Activated CD8-positive, alpha-beta T cell treated with anti-CD3 and anti-CD28 coated beads, Interleukin-2, amount 10 ng/mL, durations not matched to agents 7 days and 5 days (primary cell): ENCODE measurements at regions not wholly inside any gene's neighbourhood (a gene's known extent, or its start where the extent isn't known, plus 50 kb on each side); places are given as distances from the start of the nearest gene placed in this dataset.
A peak's percentile ranks its signal among the peaks of the same experiment; 100 is the strongest.

Experiments used
- ATAC-seq: fragments of 150-1000 bp; cut with Tn5 transposase; one replicate; pipeline ENCODE4 v1.10.0; 2021; ENCODE audit warnings: moderate library complexity
- CTCF ChIA-PET: fragments of 350-600 bp; sonication (Branson Sonifier 250); formaldehyde crosslinking; loops from one replicate; lab custom pipeline; 2021; ENCODE audit warnings: antibody characterized with exemption; lab: Charles Lee
- POLR2A ChIA-PET: fragments of 350-600 bp; sonication (Branson Sonifier 250); formaldehyde crosslinking; loops from one replicate; lab custom pipeline; 2021; ENCODE audit warnings: antibody characterized with exemption; lab: Charles Lee
- DNase-seq: peaks from one replicate; pipeline ENCODE4 v3.0.0-alpha.2; 2020
- H3K27ac Mint-ChIP-seq: one replicate; pipeline ENCODE4 v1.8.0; 2021; ENCODE audit warnings: mild to moderate bottlenecking, mixed read lengths
- H3K27me3 Mint-ChIP-seq: one replicate; pipeline ENCODE4 v1.8.0; 2021; ENCODE audit warnings: low read depth, mixed read lengths
- H3K36me3 Mint-ChIP-seq: one replicate; pipeline ENCODE4 v1.8.0; 2021; ENCODE audit warnings: low read depth, mixed read lengths
- H3K4me1 Mint-ChIP-seq: one replicate; pipeline ENCODE4 v1.8.0; 2021; ENCODE audit warnings: low read depth, mixed read lengths
- H3K4me3 Mint-ChIP-seq: one replicate; pipeline ENCODE4 v1.8.0; 2021; ENCODE audit warnings: mild to moderate bottlenecking, mixed read lengths
- H3K9me3 Mint-ChIP-seq: one replicate; pipeline ENCODE4 v1.8.0; 2022; ENCODE audit warnings: mixed read lengths; ENCODE audit not compliant: insufficient read depth

- Mint-ChIP-seq H3K4me3 (no peak overlapping the region), H3K27ac (no peak overlapping the region), H3K4me1 (no peaks in the 10 kb centered on the region), H3K36me3 (no peaks in the 10 kb centered on the region), H3K9me3 (no peaks in the 10 kb centered on the region), H3K27me3 (peaks cover 9% of the 10 kb centered on the region)
- POLR2A ChIA-PET: no interaction called here
- DNase-seq (no peak), ATAC-seq (no peak)
- CTCF ChIA-PET: no interaction called here
Observed at GRCh38 chr5:42035526-42035925, 110.4 kb downstream of the FBXO4 start.

- no peak overlapping the region for H3K27ac Mint-ChIP-seq
- CTCF ChIA-PET: interaction anchor here (1.8 kb wide), 1 partner anchor 21 kb away, joined by 8 read pairs; no protein-coding TSS in a partner anchor
- no peaks in the 10 kb centered on the region for H3K36me3 Mint-ChIP-seq
- H3K9me3 Mint-ChIP-seq: no peaks in the 10 kb centered on the region
- peaks cover 9% of the 10 kb centered on the region for H3K27me3 Mint-ChIP-seq
- POLR2A ChIA-PET: no interaction called here
- ATAC-seq (no peak), DNase-seq (no peak)
- H3K4me1 Mint-ChIP-seq: no peaks in the 10 kb centered on the region
- H3K4me3 Mint-ChIP-seq: no peak overlapping the region
Observed at GRCh38 chr5:42036379-42036778, 111.3 kb downstream of the FBXO4 start.

- ChIA-PET POLR2A (no interaction called here), CTCF (interaction anchor here (1.8 kb wide), 1 partner anchor 20 kb away, joined by 8 read pairs; no protein-coding TSS in a partner anchor)
- Mint-ChIP-seq H3K4me3 (no peak overlapping the region), H3K9me3 (no peaks in the 10 kb centered on the region), H3K27me3 (peaks cover 9% of the 10 kb centered on the region), H3K27ac (no peak overlapping the region), H3K36me3 (no peaks in the 10 kb centered on the region), H3K4me1 (no peaks in the 10 kb centered on the region)
- ATAC-seq (no peak), DNase-seq (no peak)
Observed at GRCh38 chr5:42037379-42037932, 112.4 kb downstream of the FBXO4 start.

- POLR2A ChIA-PET: no interaction called here
- no peaks in the 10 kb centered on the region for H3K4me1 Mint-ChIP-seq
- ATAC-seq (no peak), DNase-seq (no peak)
- H3K27ac Mint-ChIP-seq: no peak overlapping the region
- CTCF ChIA-PET: interaction anchor here (5.7 kb wide), 1 partner anchor 13 kb away, joined by 25 read pairs; no protein-coding TSS in a partner anchor
- no peak overlapping the region for H3K4me3 Mint-ChIP-seq
- H3K27me3 Mint-ChIP-seq: peaks cover 20% of the 10 kb centered on the region
- H3K9me3 Mint-ChIP-seq: no peaks in the 10 kb centered on the region
- H3K36me3 Mint-ChIP-seq: no peaks in the 10 kb centered on the region
Observed at GRCh38 chr5:42043400-42043799, 118.3 kb downstream of the FBXO4 start.

GRCh38 chr5:42057254-42057690 is 132.2 kb downstream of the FBXO4 start:
- DNase-seq (peak; percentile 64), ATAC-seq (peak; percentile 74)
- Mint-ChIP-seq H3K36me3 (no peaks in the 10 kb centered on the region), H3K4me3 (no peak overlapping the region), H3K27ac (no peak overlapping the region), H3K9me3 (no peaks in the 10 kb centered on the region), H3K27me3 (peaks cover 7% of the 10 kb centered on the region), H3K4me1 (peaks cover 3% of the 10 kb centered on the region)
- POLR2A ChIA-PET: no interaction called here
- CTCF ChIA-PET: interaction anchor here (0.6 to 5.7 kb wide), 30 partner anchors 8 to 852 kb away, joined by 3 to 150 read pairs (median 5); no protein-coding TSS in a partner anchor

GRCh38 chr5:42059291-42059690 is 134.2 kb downstream of the FBXO4 start:
- Mint-ChIP-seq H3K4me1 (peaks cover 3% of the 10 kb centered on the region), H3K36me3 (no peaks in the 10 kb centered on the region), H3K27ac (no peak overlapping the region), H3K9me3 (no peaks in the 10 kb centered on the region), H3K4me3 (no peak overlapping the region), H3K27me3 (no peaks in the 10 kb centered on the region)
- CTCF ChIA-PET: no interaction called here
- ATAC-seq (no peak), DNase-seq (no peak)
- POLR2A ChIA-PET: no interaction called here

- no peak overlapping the region for H3K27ac Mint-ChIP-seq
- no peak for ATAC-seq
Observed at GRCh38 chr5:42059778-42060464, 134.8 kb downstream of the FBXO4 start.

GRCh38 chr5:42061121-42061520 is 136.0 kb downstream of the FBXO4 start:
- H3K9me3 Mint-ChIP-seq: no peaks in the 10 kb centered on the region
- H3K4me3 Mint-ChIP-seq: no peak overlapping the region
- no peaks in the 10 kb centered on the region for H3K36me3 Mint-ChIP-seq
- ChIA-PET POLR2A (no interaction called here), CTCF (interaction anchor here (2.6 kb wide), 1 partner anchor 205 kb away, joined by 8 read pairs; no protein-coding TSS in a partner anchor)
- H3K27ac Mint-ChIP-seq: no peak overlapping the region
- H3K4me1 Mint-ChIP-seq: peaks cover 3% of the 10 kb centered on the region
- H3K27me3 Mint-ChIP-seq: no peaks in the 10 kb centered on the region
- DNase-seq (no peak), ATAC-seq (no peak)

More at GRCh38 chr5:42059778-42060464, 134.8 kb downstream of the FBXO4 start:
- Mint-ChIP-seq H3K4me1 (peaks cover 3% of the 10 kb centered on the region), H3K4me3 (no peak overlapping the region), H3K9me3 (no peaks in the 10 kb centered on the region), H3K27me3 (no peaks in the 10 kb centered on the region), H3K36me3 (no peaks in the 10 kb centered on the region)
- POLR2A ChIA-PET: no interaction called here
- DNase-seq: no peak
- CTCF ChIA-PET: interaction anchor here (2.6 kb wide), 1 partner anchor 203 kb away, joined by 8 read pairs; no protein-coding TSS in a partner anchor

GRCh38 chr5:42064821-42065220 is 139.7 kb downstream of the FBXO4 start:
- ChIA-PET POLR2A (no interaction called here), CTCF (no interaction called here)
- H3K27me3 Mint-ChIP-seq: peaks cover 2% of the 10 kb centered on the region
- H3K9me3 Mint-ChIP-seq: no peaks in the 10 kb centered on the region
- no peaks in the 10 kb centered on the region for H3K36me3 Mint-ChIP-seq
- no peak for ATAC-seq
- H3K4me1 Mint-ChIP-seq: no peaks in the 10 kb centered on the region
- DNase-seq: no peak
- H3K27ac Mint-ChIP-seq: no peak overlapping the region
- H3K4me3 Mint-ChIP-seq: no peak overlapping the region

- Mint-ChIP-seq H3K36me3 (no peaks in the 10 kb centered on the region), H3K27me3 (peaks cover 2% of the 10 kb centered on the region), H3K27ac (no peak overlapping the region), H3K4me1 (no peaks in the 10 kb centered on the region), H3K9me3 (no peaks in the 10 kb centered on the region), H3K4me3 (no peak overlapping the region)
- DNase-seq (no peak), ATAC-seq (no peak)
- POLR2A ChIA-PET: no interaction called here
- CTCF ChIA-PET: interaction anchor here (3.8 kb wide), 1 partner anchor 9 kb away, joined by 30 read pairs; no protein-coding TSS in a partner anchor
Observed at GRCh38 chr5:42066131-42066530, 141.1 kb downstream of the FBXO4 start.

GRCh38 chr5:42074353-42074752 is 149.3 kb downstream of the FBXO4 start:
- ATAC-seq: no peak
- POLR2A ChIA-PET: no interaction called here
- Mint-ChIP-seq H3K36me3 (no peaks in the 10 kb centered on the region), H3K4me1 (no peaks in the 10 kb centered on the region), H3K27me3 (no peaks in the 10 kb centered on the region), H3K27ac (no peak overlapping the region), H3K4me3 (no peak overlapping the region), H3K9me3 (no peaks in the 10 kb centered on the region)
- CTCF ChIA-PET: no interaction called here
- no peak for DNase-seq

- Mint-ChIP-seq H3K9me3 (no peaks in the 10 kb centered on the region), H3K27me3 (no peaks in the 10 kb centered on the region), H3K36me3 (no peaks in the 10 kb centered on the region), H3K27ac (no peak overlapping the region), H3K4me3 (no peak overlapping the region), H3K4me1 (no peaks in the 10 kb centered on the region)
- ChIA-PET POLR2A (no interaction called here), CTCF (no interaction called here)
- no peak for ATAC-seq
- no peak for DNase-seq
Observed at GRCh38 chr5:42089705-42090104, 164.6 kb downstream of the FBXO4 start.
